K562 (cell line): ENCODE measurements at regions not wholly inside any gene's neighbourhood (a gene's known extent, or its start where the extent isn't known, plus 50 kb on each side); places are given as distances from the start of the nearest gene placed in this dataset.

ENCODE experiments used
- ATAC-seq: fragments of 200-7000 bp; cut with Tn5 transposase; 3 replicates; pipeline ENCODE4 v1.9.1; 2020; ENCODE audit warnings: moderate library complexity
- BruUV-seq: library from RNA; stranded (reverse); fragments of 400-500 nt; replicated peaks from 2 replicates; lab custom pipeline; 2021; lab: Mats Ljungman, UMichigan
- CTCF ChIA-PET: fragments of 300-600 bp; formaldehyde crosslinking; extraction: SDS; loops from one replicate; lab custom pipeline; 2021; ENCODE audit warnings: low intra/inter-chr PET ratio; lab: Yijun Ruan, JAX
- POLR2A ChIA-PET: fragments of 300-600, 350-650 bp; sonication (Branson Sonifier 250); formaldehyde crosslinking; extraction: SDS; loops from one replicate; lab custom pipeline; 2021; ENCODE audit warnings: antibody characterized with exemption, inconsistent platforms; lab: Yijun Ruan, JAX
- DNase-seq, 4 experiments: peaks; one replicate each; pipeline versions ENCODE4 v3.0.0 to v3.0.0-alpha.2; 2011 to 2018; ENCODE audit warnings: low spot score in 3 of 4, mixed read lengths in 3 of 4; ENCODE audit errors: extremely low read depth in 1 of 4
- FAIRE-seq: peaks from 2 replicates; lab custom pipeline; 2011; peaks lifted over from hg19 to GRCh38; lab: Jason Lieb, UNC
- H2AFZ ChIP-seq: 2 replicates; pipeline ENCODE4 v1.6.0; 2011; ENCODE audit warnings: low read depth, low read length, control low read depth, inconsistent platforms
- H3K27ac ChIP-seq: fragments of 200-600 bp; 3 replicates; pipeline ENCODE4 v1.8.0; 2011; ENCODE audit warnings: low read depth, mild to moderate bottlenecking, control low read depth, inconsistent platforms, low read length, moderate library complexity, mixed read lengths; ENCODE audit errors: extremely low read depth
- H3K27me3 ChIP-seq, 2 experiments: fragments of 300-600 bp in 1 of 2; 2 replicates in 1 of 2; 3 replicates in 1 of 2; pipeline versions ENCODE4 v1.6.0 to v1.8.0; 2011; ENCODE audit warnings: inconsistent platforms in 2 of 2, low read length in 2 of 2, mild to moderate bottlenecking in 1 of 2, mixed read lengths in 1 of 2, moderate library complexity in 1 of 2; ENCODE audit not compliant: control insufficient read depth in 2 of 2, insufficient read depth in 2 of 2
- H3K36me3 ChIP-seq: fragments of 300-600 bp; 3 replicates; pipeline ENCODE4 v1.8.0; 2011; ENCODE audit warnings: mild to moderate bottlenecking, low read length, inconsistent platforms; ENCODE audit not compliant: control insufficient read depth, insufficient read depth
- H3K4me1 ChIP-seq, 2 experiments: fragments of 200-600 bp in 1 of 2; replicated peaks in 1 of 2; 2 replicates in 1 of 2; 3 replicates in 1 of 2; pipeline versions ENCODE4 v1.5.1 to v1.8.0; 2011; ENCODE audit warnings: inconsistent platforms in 2 of 2, low read length in 2 of 2, mild to moderate bottlenecking in 1 of 2, mixed read lengths in 1 of 2, moderate library complexity in 1 of 2; ENCODE audit not compliant: control insufficient read depth in 2 of 2, insufficient read depth in 2 of 2
- H3K4me2 ChIP-seq: 2 replicates; pipeline ENCODE4 v1.6.1; 2011; ENCODE audit warnings: low read length, control low read depth, inconsistent platforms, mixed read lengths; ENCODE audit not compliant: insufficient read depth
- H3K4me3 ChIP-seq: fragments of 200-600 bp; sonication (generic), shearing (Covaris generic); 2 replicates; pipeline ENCODE4 v1.5.1; 2016; ENCODE audit warnings: control low read depth, inconsistent platforms
- H3K79me2 ChIP-seq: fragments of 200-600 bp; 3 replicates; pipeline ENCODE4 v1.8.0; 2011; ENCODE audit warnings: low read length, inconsistent platforms; ENCODE audit not compliant: control insufficient read depth, insufficient read depth
- H3K9ac ChIP-seq, 2 experiments: 2 replicates each; pipeline versions ENCODE4 v1.6.0 to v1.6.1; 2011; ENCODE audit warnings: low read depth in 2 of 2, low read length in 2 of 2, control low read depth in 1 of 2, inconsistent platforms in 1 of 2, mild to moderate bottlenecking in 1 of 2, mixed read lengths in 1 of 2; ENCODE audit not compliant: insufficient read depth in 1 of 2
- H3K9me1 ChIP-seq: one replicate; pipeline ENCODE4 v1.6.0; 2011; ENCODE audit warnings: inconsistent platforms, mild to moderate bottlenecking, low read length, moderate library complexity; ENCODE audit not compliant: control insufficient read depth, insufficient read depth
- H3K9me3 ChIP-seq: replicated peaks from 2 replicates; pipeline ENCODE4 v1.5.1; 2011; ENCODE audit warnings: low read depth, low read length, inconsistent platforms; ENCODE audit not compliant: control insufficient read depth, insufficient read depth
- H4K20me1 ChIP-seq: replicated peaks from 2 replicates; pipeline ENCODE4 v1.6.1; 2011; ENCODE audit warnings: low read length, inconsistent platforms, mixed read lengths; ENCODE audit not compliant: control insufficient read depth, insufficient read depth
- ASH1L ChIP-seq: fragments of 450-650 bp; IDR thresholded peaks from 2 replicates; pipeline ENCODE4 v1.6.1; 2018; ENCODE audit warnings: borderline replicate concordance, mild to moderate bottlenecking, low read depth; ENCODE audit not compliant: partially characterized antibody
- CCNT2 ChIP-seq: IDR thresholded peaks from 2 replicates; pipeline ENCODE4 v1.6.1; 2011; ENCODE audit warnings: borderline replicate concordance, low read depth, mild to moderate bottlenecking, moderate library complexity, mixed read lengths, low read length; ENCODE audit not compliant: insufficient read length; ENCODE audit errors: extremely low read depth
- FUS ChIP-seq: fragments of 200-400 bp; formaldehyde crosslinking; optimal IDR thresholded peaks from 2 replicates; pipeline ENCODE3; 2017; ENCODE audit warnings: low read depth, low read length
- GTF2E2 ChIP-seq: fragments of 200-800 bp; sonication (Bioruptor generic); IDR thresholded peaks from 2 replicates; pipeline ENCODE4 v1.6.1; 2016; ENCODE audit warnings: missing genetic modification characterization, missing compliant biosample characterization
- HDGF ChIP-seq: fragments of 450-650 bp; IDR thresholded peaks from 2 replicates; pipeline ENCODE4 v1.6.1; 2016
- HNRNPK ChIP-seq: fragments of 200-400 bp; formaldehyde crosslinking; IDR thresholded peaks from one replicate; pipeline ENCODE4 v1.6.1; 2018; ENCODE audit warnings: mild to moderate bottlenecking, low read depth, low read length; ENCODE audit not compliant: poor library complexity, severe bottlenecking
- HNRNPL ChIP-seq: fragments of 200-400 bp; formaldehyde crosslinking; IDR thresholded peaks from 2 replicates; pipeline ENCODE4 v1.6.1; 2017; ENCODE audit warnings: low read depth, mild to moderate bottlenecking, low read length
- JUN ChIP-seq, 2 experiments: sonication (generic) in 1 of 2; formaldehyde crosslinking in 1 of 2; IDR thresholded peaks; 2 replicates each; pipeline versions ENCODE4 v1.6.1 to v1.8.0; 2012 to 2022; ENCODE audit warnings: borderline replicate concordance in 2 of 2, mild to moderate bottlenecking in 2 of 2, improper control_type of control experiment in 1 of 2, low read depth in 1 of 2, low read length in 1 of 2, missing genetic modification reagents in 1 of 2
- MCM7 ChIP-seq, 2 experiments: fragments of 450-650 bp; IDR thresholded peaks; 2 replicates each; pipeline ENCODE4 v1.6.1; 2016 to 2018
- NR2F6 ChIP-seq: fragments of 450-650 bp; formaldehyde crosslinking; IDR thresholded peaks from 2 replicates; pipeline ENCODE4 v1.4.0; 2020; ENCODE audit warnings: mild to moderate bottlenecking
- PHF21A ChIP-seq: fragments of 450-650 bp; IDR thresholded peaks from 2 replicates; pipeline ENCODE4 v1.6.1; 2017; ENCODE audit warnings: low read depth, borderline replicate concordance
- PRMT5 ChIP-seq: sonication (generic); formaldehyde crosslinking; IDR thresholded peaks from 2 replicates; pipeline ENCODE4 v1.5.0; 2020; ENCODE audit warnings: missing genetic modification reagents
- SMC3 ChIP-seq: conservative IDR thresholded peaks from 2 replicates; pipeline ENCODE4 v1.6.1; 2011; ENCODE audit warnings: low read depth, low read length, improper control_type of control experiment; ENCODE audit not compliant: insufficient read depth
- TAF7 ChIP-seq: fragments of 450-650 bp; IDR thresholded peaks from 2 replicates; pipeline ENCODE4 v1.6.1; 2016; ENCODE audit warnings: missing genetic modification characterization, missing compliant biosample characterization
- ZNF165 ChIP-seq: fragments of 250-450 bp; sonication (Bioruptor Pico); IDR thresholded peaks from 2 replicates; pipeline ENCODE4 v1.4.0; 2020; ENCODE audit warnings: borderline replicate concordance
- ZNF23 ChIP-seq: fragments of 250-450 bp; sonication (Bioruptor Pico); IDR thresholded peaks from 2 replicates; pipeline ENCODE4 v1.4.0; 2020; ENCODE audit warnings: mild to moderate bottlenecking
- ZNF444 ChIP-seq: fragments of 250-450 bp; sonication (Bioruptor Pico); IDR thresholded peaks from 2 replicates; pipeline ENCODE4 v1.4.0; 2020; ENCODE audit warnings: mild to moderate bottlenecking, moderate library complexity
- WGBS: fragments of 100-300 bp; shearing (Covaris generic); methylation state at CpG from one replicate; pipeline ENCODE4 v1.1.6; 2016; ENCODE audit warnings: low coverage, mixed read lengths; ENCODE audit not compliant: insufficient coverage; ENCODE audit errors: missing lambda C conversion rate; 5-methylcytosine and 5-hydroxymethylcytosine counted together
- in situ Hi-C: fragments of 300-500 bp; cut with MboI; formaldehyde crosslinking; loops from 4 replicates; pipeline ENCODE4 v1.15.0; 2018; ENCODE audit warnings: inconsistent platforms, mixed read lengths
- intact Hi-C: fragments of 100-400 bp; cut with micrococcal nuclease; formaldehyde crosslinking; loops from 2 replicates; pipeline ENCODE4 v1.14.2; 2022
- TF ChIP-seq, protein P1 (sequence below): fragments of 250-450 bp; sonication (Bioruptor Pico); IDR thresholded peaks from 2 replicates; pipeline ENCODE4 v1.5.0; 2020; ENCODE audit warnings: mild to moderate bottlenecking, borderline replicate concordance
- TF ChIP-seq, protein P2 (sequence below): fragments of 450-650 bp; IDR thresholded peaks from 2 replicates; pipeline ENCODE4 v1.6.1; 2016; ENCODE audit warnings: low read depth, mild to moderate bottlenecking, moderate library complexity

DNA sequence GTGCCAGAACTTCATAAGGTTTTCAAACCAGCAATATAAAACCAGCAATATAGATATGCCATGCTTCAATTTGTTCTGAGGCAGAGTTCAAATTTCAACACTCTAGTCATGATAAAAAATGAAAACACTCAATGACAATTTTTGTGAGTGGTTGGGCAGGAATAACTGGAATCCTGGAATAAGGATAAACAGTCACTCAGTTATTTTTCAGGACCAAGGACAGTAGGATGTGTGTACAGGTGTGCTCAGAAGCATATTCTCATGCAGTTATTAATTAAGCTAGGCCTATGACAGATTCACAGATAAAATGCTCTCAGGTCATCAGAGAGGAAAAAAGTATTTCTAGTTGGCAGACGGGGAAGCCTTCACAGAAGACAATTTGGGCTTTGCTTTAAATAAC, 117.3 kb upstream of the PPP2R2B start:
- intact Hi-C loops = no loop called here
- 0% methylated on average over 1 of the region's 1 CpG for WGBS

DNA sequence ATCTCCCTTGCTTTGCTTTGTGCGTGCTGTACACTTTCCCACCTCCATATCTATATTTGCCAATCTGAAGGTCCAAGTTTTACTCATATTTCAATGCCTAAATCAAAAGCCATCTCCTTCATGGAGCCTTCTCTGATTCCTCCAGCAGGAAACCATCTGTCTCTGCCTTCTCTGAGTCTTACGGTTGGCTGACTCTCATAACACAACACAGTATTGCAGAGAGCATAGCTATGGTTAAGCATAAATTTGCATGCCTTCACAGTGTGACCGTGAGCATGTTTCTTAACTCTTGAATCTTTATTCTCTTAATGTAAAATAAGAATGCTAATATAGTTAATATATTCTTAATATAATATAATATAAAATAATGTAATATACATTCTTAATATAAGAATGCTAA, 136.8 kb upstream of the PPP2R2B start:
- no peak for DNase-seq
- no peaks in the 10 kb centered on the region for H3K4me1 ChIP-seq
- no TSS peak for BruUV-seq
- H3K27ac ChIP-seq = no peak overlapping the region
- FAIRE-seq = no peak
- H3K36me3 ChIP-seq = no peaks in the 10 kb centered on the region
- no peak overlapping the region for H2AFZ ChIP-seq
- H3K9ac ChIP-seq = no peak overlapping the region
- no peaks in the 10 kb centered on the region for H3K79me2 ChIP-seq
- H3K9me3 ChIP-seq = no peaks in the 10 kb centered on the region
- no peak overlapping the region for H3K4me2 ChIP-seq
- H3K4me3 ChIP-seq = no peak overlapping the region
- intact Hi-C loops = no loop called here
- POLR2A ChIA-PET = no interaction called here
- H4K20me1 ChIP-seq = no peaks in the 10 kb centered on the region
- no peak for ATAC-seq
- in situ Hi-C loops = no loop called here
- H3K27me3 ChIP-seq = no peaks in the 10 kb centered on the region
- 2% methylated on average over 3 of the region's 3 CpGs for WGBS
- CTCF ChIA-PET = no interaction called here
- H3K9me1 ChIP-seq = no peaks in the 10 kb centered on the region
- TF ChIP-seq JUN (IDR thresholded peaks at IDR 0.05; ENCODE audit: borderline replicate concordance, low read depth, low read length) = no peak
- no peak for TF ChIP-seq JUN (CRISPR knock-in tag; IDR thresholded peaks at IDR 0.05; ENCODE audit: borderline replicate concordance)
- TF ChIP-seq, protein P1, sequence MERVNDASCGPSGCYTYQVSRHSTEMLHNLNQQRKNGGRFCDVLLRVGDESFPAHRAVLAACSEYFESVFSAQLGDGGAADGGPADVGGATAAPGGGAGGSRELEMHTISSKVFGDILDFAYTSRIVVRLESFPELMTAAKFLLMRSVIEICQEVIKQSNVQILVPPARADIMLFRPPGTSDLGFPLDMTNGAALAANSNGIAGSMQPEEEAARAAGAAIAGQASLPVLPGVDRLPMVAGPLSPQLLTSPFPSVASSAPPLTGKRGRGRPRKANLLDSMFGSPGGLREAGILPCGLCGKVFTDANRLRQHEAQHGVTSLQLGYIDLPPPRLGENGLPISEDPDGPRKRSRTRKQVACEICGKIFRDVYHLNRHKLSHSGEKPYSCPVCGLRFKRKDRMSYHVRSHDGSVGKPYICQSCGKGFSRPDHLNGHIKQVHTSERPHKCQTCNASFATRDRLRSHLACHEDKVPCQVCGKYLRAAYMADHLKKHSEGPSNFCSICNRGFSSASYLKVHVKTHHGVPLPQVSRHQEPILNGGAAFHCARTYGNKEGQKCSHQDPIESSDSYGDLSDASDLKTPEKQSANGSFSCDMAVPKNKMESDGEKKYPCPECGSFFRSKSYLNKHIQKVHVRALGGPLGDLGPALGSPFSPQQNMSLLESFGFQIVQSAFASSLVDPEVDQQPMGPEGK (CRISPR knock-in tag) = no peak
- no peak for TF ChIP-seq ASH1L
- TF ChIP-seq NR2F6 = no peak
- TF ChIP-seq HNRNPL = no peak
- no peak for TF ChIP-seq PHF21A
- TF ChIP-seq, protein P2, sequence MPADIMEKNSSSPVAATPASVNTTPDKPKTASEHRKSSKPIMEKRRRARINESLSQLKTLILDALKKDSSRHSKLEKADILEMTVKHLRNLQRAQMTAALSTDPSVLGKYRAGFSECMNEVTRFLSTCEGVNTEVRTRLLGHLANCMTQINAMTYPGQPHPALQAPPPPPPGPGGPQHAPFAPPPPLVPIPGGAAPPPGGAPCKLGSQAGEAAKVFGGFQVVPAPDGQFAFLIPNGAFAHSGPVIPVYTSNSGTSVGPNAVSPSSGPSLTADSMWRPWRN = no peak
- TF ChIP-seq HNRNPK = no peak
- no peak for TF ChIP-seq TAF7 (tag)
- no peak for TF ChIP-seq ZNF444 (CRISPR knock-in tag)
- no peak for TF ChIP-seq ZNF165
- no peak for TF ChIP-seq PRMT5 (CRISPR knock-in tag)
- no peak for TF ChIP-seq FUS
- no peak for TF ChIP-seq HDGF

More for the DNA sequence above, 117.3 kb upstream of the PPP2R2B start:
- in situ Hi-C loops = no loop called here
- Histone ChIP-seq H3K36me3 (no peaks in the 10 kb centered on the region), H3K4me1 (no peaks in the 10 kb centered on the region), H3K9me1 (no peaks in the 10 kb centered on the region), H4K20me1 (no peaks in the 10 kb centered on the region), H3K9me3 (no peaks in the 10 kb centered on the region)
- DNase-seq = no peak
- BruUV-seq = no TSS peak
- POLR2A ChIA-PET = no interaction called here
- TF ChIP-seq ZNF23 (CRISPR knock-in tag) (no peak), GTF2E2 (tag) (no peak), MCM7 (IDR thresholded peaks at IDR 0.05) (no peak), CCNT2 (no peak), SMC3 (no peak)
- TF ChIP-seq, all 486 proteins: peak for 0
- Histone ChIP-seq H3K9ac (no peak overlapping the region), H3K79me2 (no peaks in the 10 kb centered on the region), H3K4me3 (no peak overlapping the region), H3K4me2 (no peak overlapping the region), H3K27me3 (no peaks in the 10 kb centered on the region), H3K27ac (no peak overlapping the region), H2AFZ (no peak overlapping the region)
- FAIRE-seq (no peak), ATAC-seq (no peak)
- CTCF ChIA-PET = no interaction called here
